IMR-90 (cell line): ENCODE measurements at regions not wholly inside any gene's neighbourhood (a gene's known extent, or its start where the extent isn't known, plus 50 kb on each side); places are given as distances from the start of the nearest gene placed in this dataset.

Experiments used
- ATAC-seq: fragments of 200-7000 bp; cut with Tn5 transposase; 2 replicates; pipeline ENCODE4 v1.9.1; 2020; ENCODE audit warnings: low read depth, mild to moderate bottlenecking, moderate library complexity
- BruUV-seq: library from RNA; stranded (reverse); fragments of 400-500 nt; replicated peaks from 2 replicates; lab custom pipeline; 2021; lab: Mats Ljungman, UMichigan
- CTCF ChIA-PET: fragments of 300-600 bp; formaldehyde crosslinking; extraction: SDS; loops from one replicate; lab custom pipeline; 2021; ENCODE audit warnings: antibody characterized with exemption; lab: Yijun Ruan, JAX
- POLR2A ChIA-PET: fragments of 300-600 bp; sonication (Branson Sonifier 250); formaldehyde crosslinking; loops from one replicate; lab custom pipeline; 2022; ENCODE audit warnings: antibody characterized with exemption; ENCODE audit not compliant: unreplicated experiment; lab: Charles Lee
- DNase-seq: peaks from one replicate; pipeline ENCODE4 v3.0.0; 2013
- H2AFZ ChIP-seq: replicated peaks from 2 replicates; pipeline ENCODE3; 2013; ENCODE audit warnings: low read length, mild to moderate bottlenecking; ENCODE audit not compliant: poor library complexity
- H2AK5ac ChIP-seq: 2 replicates; pipeline ENCODE4 v1.6.1; 2013; ENCODE audit warnings: low read depth, low read length, inconsistent platforms
- H2AK9ac ChIP-seq: replicated peaks from 2 replicates; pipeline ENCODE3; 2013; ENCODE audit warnings: mild to moderate bottlenecking, low read depth, low read length, moderate library complexity; ENCODE audit not compliant: poor library complexity
- H2BK120ac ChIP-seq: 2 replicates; pipeline ENCODE4 v1.6.1; 2013; ENCODE audit warnings: low read depth, low read length, inconsistent platforms
- H2BK15ac ChIP-seq: 3 replicates; pipeline ENCODE4 v1.6.1; 2013; ENCODE audit warnings: low read depth, low read length, inconsistent platforms
- H2BK20ac ChIP-seq: 2 replicates; pipeline ENCODE4 v1.6.1; 2013; ENCODE audit warnings: low read depth, mild to moderate bottlenecking, inconsistent platforms, low read length, moderate library complexity
- H2BK5ac ChIP-seq: 2 replicates; pipeline ENCODE4 v1.6.1; 2013; ENCODE audit warnings: mild to moderate bottlenecking, low read depth, low read length, inconsistent platforms; ENCODE audit not compliant: poor library complexity, severe bottlenecking
- H3K14ac ChIP-seq: replicated peaks from 2 replicates; pipeline ENCODE4 v1.6.1; 2013; ENCODE audit warnings: low read depth, low read length, inconsistent platforms
- H3K18ac ChIP-seq: 2 replicates; pipeline ENCODE4 v1.6.1; 2013; ENCODE audit warnings: low read depth, low read length, control low read depth
- H3K23ac ChIP-seq: 2 replicates; pipeline ENCODE4 v1.6.1; 2013; ENCODE audit warnings: low read depth, low read length, inconsistent platforms
- H3K27ac ChIP-seq: 2 replicates; pipeline ENCODE4 v1.5.1; 2013; ENCODE audit warnings: mild to moderate bottlenecking, control low read depth, low read length; ENCODE audit not compliant: insufficient read depth
- H3K27me3 ChIP-seq: 2 replicates; pipeline ENCODE4 v1.6.1; 2013; ENCODE audit warnings: low read length; ENCODE audit not compliant: control insufficient read depth, insufficient read depth
- H3K36me3 ChIP-seq: 2 replicates; pipeline ENCODE4 v1.6.1; 2013; ENCODE audit warnings: low read length, mixed read lengths; ENCODE audit not compliant: control insufficient read depth, insufficient read depth
- H3K4ac ChIP-seq: 2 replicates; pipeline ENCODE4 v1.6.1; 2013; ENCODE audit warnings: low read depth, low read length, inconsistent platforms
- H3K4me1 ChIP-seq: 2 replicates; pipeline ENCODE4 v1.6.1; 2013; ENCODE audit warnings: low read length, mixed read lengths; ENCODE audit not compliant: control insufficient read depth, insufficient read depth
- H3K4me2 ChIP-seq: 2 replicates; pipeline ENCODE4 v1.6.1; 2013; ENCODE audit warnings: low read depth, mild to moderate bottlenecking, control low read depth, low read length, moderate library complexity
- H3K4me3 ChIP-seq: 2 replicates; pipeline ENCODE4 v1.5.1; 2013; ENCODE audit warnings: low read depth, mild to moderate bottlenecking, control low read depth, low read length, moderate library complexity; ENCODE audit not compliant: insufficient read depth
- H3K56ac ChIP-seq: 2 replicates; pipeline ENCODE4 v1.6.1; 2013; ENCODE audit warnings: low read length, inconsistent platforms; ENCODE audit not compliant: insufficient read depth; ENCODE audit errors: extremely low read depth
- H3K79me1 ChIP-seq, 2 experiments: 2 replicates each; pipeline ENCODE4 v1.6.1; 2013; ENCODE audit warnings: low read length in 2 of 2, inconsistent platforms in 1 of 2, low read depth in 1 of 2
- H3K9ac ChIP-seq: 2 replicates; pipeline ENCODE4 v1.6.1; 2013; ENCODE audit warnings: low read depth, low read length, control low read depth
- H3K9me1 ChIP-seq: 2 replicates; pipeline ENCODE4 v1.6.1; 2013; ENCODE audit warnings: low read length, inconsistent platforms; ENCODE audit not compliant: insufficient read depth
- H3K9me3 ChIP-seq: 2 replicates; pipeline ENCODE4 v1.6.1; 2013; ENCODE audit warnings: low read length; ENCODE audit not compliant: control insufficient read depth, insufficient read depth
- H4K20me1 ChIP-seq: 2 replicates; pipeline ENCODE4 v1.6.1; 2013; ENCODE audit warnings: low read length, inconsistent platforms; ENCODE audit not compliant: insufficient read depth
- H4K5ac ChIP-seq: 2 replicates; pipeline ENCODE4 v1.6.1; 2013; ENCODE audit warnings: mild to moderate bottlenecking, low read depth, low read length, control low read depth
- H4K8ac ChIP-seq, 2 experiments: 2 replicates each; pipeline ENCODE4 v1.6.1; 2013; ENCODE audit warnings: low read depth in 2 of 2, low read length in 2 of 2, control low read depth in 1 of 2, inconsistent platforms in 1 of 2
- H4K91ac ChIP-seq: 2 replicates; pipeline ENCODE4 v1.6.1; 2013; ENCODE audit warnings: low read depth, low read length, inconsistent platforms; ENCODE audit not compliant: insufficient read depth
- MAFK ChIP-seq: IDR thresholded peaks from 2 replicates; pipeline ENCODE4 v1.6.1; 2012; ENCODE audit warnings: low read depth, low read length, improper control_type of control experiment
- RCOR1 ChIP-seq: IDR thresholded peaks from 2 replicates; pipeline ENCODE4 v1.6.1; 2012; ENCODE audit warnings: mild to moderate bottlenecking, low read length, improper control_type of control experiment; ENCODE audit not compliant: insufficient replicate concordance
- WGBS, 2 experiments: methylation state at CpG; one replicate each; pipeline versions ENCODE4 v1.1.5 to v1.1.7; 2013; ENCODE audit warnings: missing lambda C conversion rate in 2 of 2; ENCODE audit not compliant: insufficient read length in 1 of 2; ENCODE audit errors: extremely low coverage in 2 of 2; 5-methylcytosine and 5-hydroxymethylcytosine counted together
- dilution Hi-C: fragments of 300-500 bp; cut with HindIII; formaldehyde crosslinking; loops from one replicate; pipeline ENCODE4 v1.14.3; 2018; ENCODE audit warnings: low sequenced_read_pairs; ENCODE audit not compliant: unreplicated experiment
- in situ Hi-C: fragments of 300-500 bp; cut with MboI; formaldehyde crosslinking; loops from 3 replicates; pipeline ENCODE4 v1.14.3; 2019; ENCODE audit warnings: low sequenced_read_pairs, inconsistent platforms, mixed read lengths
- intact Hi-C: fragments of 100-400 bp; cut with micrococcal nuclease; formaldehyde crosslinking; loops from 2 replicates; pipeline ENCODE4 v1.10.0; 2022
- TF ChIP-seq, protein P1 (sequence below): fragments of 150-350 bp; IDR thresholded peaks from 2 replicates; pipeline ENCODE4 v1.6.1; 2016; ENCODE audit warnings: low read depth, mild to moderate bottlenecking, low read length, moderate library complexity, borderline replicate concordance

DNA sequence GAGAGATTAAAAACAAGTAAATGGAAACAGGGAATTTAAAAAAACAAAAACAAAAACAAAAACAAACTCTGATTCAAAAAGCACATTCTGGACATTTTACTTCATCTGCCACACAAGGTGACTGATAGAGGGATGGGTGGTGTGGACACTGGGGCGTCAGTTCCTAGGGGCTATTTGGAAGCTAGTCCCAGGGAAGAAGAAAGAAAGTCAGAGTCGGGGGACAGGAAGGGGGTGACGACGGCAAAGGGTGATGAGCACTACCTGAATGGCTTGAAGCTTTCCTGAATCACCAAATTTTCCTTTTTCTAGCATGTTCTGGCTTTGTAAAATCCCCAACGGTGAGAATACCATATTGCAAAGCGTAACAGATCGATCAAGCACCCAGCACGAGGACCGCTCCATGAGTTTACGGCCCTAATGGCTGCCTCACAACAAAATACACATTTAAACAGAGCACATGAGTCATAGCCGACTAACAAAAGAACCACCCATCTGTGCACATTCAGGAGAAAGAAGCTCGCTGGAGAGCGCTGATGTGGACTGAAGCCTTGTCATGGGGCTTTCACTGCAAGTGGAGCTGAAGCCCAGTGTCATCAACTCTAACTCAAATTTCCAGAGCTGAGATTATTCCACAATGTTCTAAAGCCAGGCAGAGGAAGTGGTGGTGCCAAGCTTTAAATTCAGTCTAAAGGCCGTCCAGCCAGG is 178.9 kb downstream of the LNPK start:
- TF ChIP-seq MAFK (no peak), RCOR1 (no peak)
- TF ChIP-seq, protein P1, sequence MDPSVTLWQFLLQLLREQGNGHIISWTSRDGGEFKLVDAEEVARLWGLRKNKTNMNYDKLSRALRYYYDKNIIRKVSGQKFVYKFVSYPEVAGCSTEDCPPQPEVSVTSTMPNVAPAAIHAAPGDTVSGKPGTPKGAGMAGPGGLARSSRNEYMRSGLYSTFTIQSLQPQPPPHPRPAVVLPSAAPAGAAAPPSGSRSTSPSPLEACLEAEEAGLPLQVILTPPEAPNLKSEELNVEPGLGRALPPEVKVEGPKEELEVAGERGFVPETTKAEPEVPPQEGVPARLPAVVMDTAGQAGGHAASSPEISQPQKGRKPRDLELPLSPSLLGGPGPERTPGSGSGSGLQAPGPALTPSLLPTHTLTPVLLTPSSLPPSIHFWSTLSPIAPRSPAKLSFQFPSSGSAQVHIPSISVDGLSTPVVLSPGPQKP, result no peak
- H3K4me2 ChIP-seq, result no peak overlapping the region
- H2BK15ac ChIP-seq, result no peak overlapping the region
- no peak overlapping the region for H3K27ac ChIP-seq
- H3K4ac ChIP-seq, result no peak overlapping the region
- H3K4me1 ChIP-seq, result no peaks in the 10 kb centered on the region
- no peak overlapping the region for H3K4me3 ChIP-seq
- CTCF ChIA-PET, result no interaction called here
- no peaks in the 10 kb centered on the region for H3K9me1 ChIP-seq
- BruUV-seq, result no TSS peak
- no peak overlapping the region for H2BK5ac ChIP-seq
- ATAC-seq (no peak), DNase-seq (no peak)
- no peak overlapping the region for H2BK20ac ChIP-seq
- H3K79me1 ChIP-seq, result no peaks in the 10 kb centered on the region
- H3K36me3 ChIP-seq, result no peaks in the 10 kb centered on the region
- no peaks in the 10 kb centered on the region for H4K20me1 ChIP-seq
- no peak overlapping the region for H2AK9ac ChIP-seq
- H2AK5ac ChIP-seq, result no peak overlapping the region
- H3K27me3 ChIP-seq, result peaks cover 10% of the 10 kb centered on the region
- no peak overlapping the region for H4K91ac ChIP-seq
- H4K8ac ChIP-seq, result no peak overlapping the region
- POLR2A ChIA-PET, result no interaction called here
- dilution Hi-C loops, result no loop called here
- no peak overlapping the region for H2BK120ac ChIP-seq
- H3K56ac ChIP-seq, result no peak overlapping the region
- H3K18ac ChIP-seq, result no peak overlapping the region
- intact Hi-C loops, result no loop called here
- H3K23ac ChIP-seq, result no peak overlapping the region
- WGBS, 2 experiments, result 100% methylated on average over 4 of the region's 14 CpGs; no CpG with 5 or more reads in 1 of the 2 experiments
- no peak overlapping the region for H4K5ac ChIP-seq
- no peak overlapping the region for H3K14ac ChIP-seq
- in situ Hi-C loops, result no loop called here
- H3K9ac ChIP-seq, result no peak overlapping the region
- H2AFZ ChIP-seq, result no peak overlapping the region
- H3K9me3 ChIP-seq, result no peaks in the 10 kb centered on the region
